ENCODE measurements at regions not wholly inside any gene's neighbourhood (a gene's known extent, or its start where the extent isn't known, plus 50 kb on each side); places are given as distances from the start of the nearest gene placed in this dataset.

- TF ChIP-seq CTCF (IDR thresholded peaks at IDR 0.05) (no peak), POLR2AphosphoS5 (IDR thresholded peaks at IDR 0.05) (no peak)
These were observed 336.4 kb downstream of the FOXG1 start for GRCh38 chr14:29102996-29103395.
